RWPE1 (cell line): ENCODE measurements at regions not wholly inside any gene's neighbourhood (a gene's known extent, or its start where the extent isn't known, plus 50 kb on each side); places are given as distances from the start of the nearest gene placed in this dataset.

Experiments used
- CTCF ChIA-PET: fragments of 350-600 bp; sonication (Branson Sonifier 250); formaldehyde crosslinking; extraction: SDS; loops from one replicate; lab custom pipeline; 2021; lab: Yijun Ruan, JAX
- POLR2A ChIA-PET: fragments of 400-600 bp; formaldehyde crosslinking; extraction: SDS; loops from one replicate; lab custom pipeline; 2020; ENCODE audit warnings: antibody characterized with exemption; ENCODE audit not compliant: low non-redundant PET; lab: Yijun Ruan, JAX
- DNase-seq: peaks from one replicate; pipeline ENCODE4 v3.0.0; 2012; ENCODE audit warnings: low spot score
- H3K27ac ChIP-seq: fragments of 450-650 bp; 2 replicates; pipeline ENCODE4 v1.5.1; 2017
- TF ChIP-seq, protein P1 (sequence below): fragments of 450-650 bp; conservative IDR thresholded peaks from 2 replicates; pipeline ENCODE4 v1.5.1; 2017; ENCODE audit warnings: low read depth, mild to moderate bottlenecking

DNA sequence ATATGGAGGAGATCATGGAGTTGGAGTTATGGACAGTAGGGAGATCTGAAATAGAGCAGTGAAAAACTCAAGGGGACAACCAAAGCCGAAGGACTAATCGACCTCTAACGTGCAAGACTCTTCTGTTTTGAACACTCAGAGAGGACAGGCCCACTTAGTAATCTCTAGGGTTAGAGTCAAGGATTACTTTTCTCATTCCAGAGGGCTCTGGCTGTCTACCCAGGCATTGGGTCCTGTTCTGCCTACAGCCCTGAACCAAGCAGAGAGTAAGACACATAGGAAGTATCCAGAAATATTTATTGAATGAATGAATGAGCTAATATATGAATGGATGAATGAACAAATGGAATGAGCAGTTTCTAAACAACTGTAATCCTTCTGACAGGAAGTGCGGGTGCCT lies 50.3 kb upstream of the PKDCC start:
- POLR2A ChIA-PET = no interaction called here
- CTCF ChIA-PET = interaction anchor here (0.6 kb wide), 1 partner anchor 28 kb away, joined by 3 read pairs; no protein-coding TSS in a partner anchor
- no peak overlapping the region for H3K27ac ChIP-seq
- DNase-seq = no peak
- TF ChIP-seq, protein P1, sequence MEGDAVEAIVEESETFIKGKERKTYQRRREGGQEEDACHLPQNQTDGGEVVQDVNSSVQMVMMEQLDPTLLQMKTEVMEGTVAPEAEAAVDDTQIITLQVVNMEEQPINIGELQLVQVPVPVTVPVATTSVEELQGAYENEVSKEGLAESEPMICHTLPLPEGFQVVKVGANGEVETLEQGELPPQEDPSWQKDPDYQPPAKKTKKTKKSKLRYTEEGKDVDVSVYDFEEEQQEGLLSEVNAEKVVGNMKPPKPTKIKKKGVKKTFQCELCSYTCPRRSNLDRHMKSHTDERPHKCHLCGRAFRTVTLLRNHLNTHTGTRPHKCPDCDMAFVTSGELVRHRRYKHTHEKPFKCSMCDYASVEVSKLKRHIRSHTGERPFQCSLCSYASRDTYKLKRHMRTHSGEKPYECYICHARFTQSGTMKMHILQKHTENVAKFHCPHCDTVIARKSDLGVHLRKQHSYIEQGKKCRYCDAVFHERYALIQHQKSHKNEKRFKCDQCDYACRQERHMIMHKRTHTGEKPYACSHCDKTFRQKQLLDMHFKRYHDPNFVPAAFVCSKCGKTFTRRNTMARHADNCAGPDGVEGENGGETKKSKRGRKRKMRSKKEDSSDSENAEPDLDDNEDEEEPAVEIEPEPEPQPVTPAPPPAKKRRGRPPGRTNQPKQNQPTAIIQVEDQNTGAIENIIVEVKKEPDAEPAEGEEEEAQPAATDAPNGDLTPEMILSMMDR = no peak
